Skeletal muscle tissue (tissue), 3 donors: ENCODE measurements at regions not wholly inside any gene's neighbourhood (a gene's known extent, or its start where the extent isn't known, plus 50 kb on each side); places are given as distances from the start of the nearest gene placed in this dataset.

Experiments
- H3K27ac ChIP-seq: one replicate; pipeline ENCODE4 v1.7.0; 2013; ENCODE audit warnings: mild to moderate bottlenecking, low read depth, low read length, inconsistent platforms
- H3K27me3 ChIP-seq, 3 donors: one replicate each; pipeline ENCODE4 v1.7.0; 2013; ENCODE audit warnings: low read length in 3 of 3; ENCODE audit not compliant: control insufficient read depth in 3 of 3, insufficient read depth in 3 of 3
- H3K36me3 ChIP-seq, 3 donors: one replicate each; pipeline ENCODE4 v1.7.0; 2013; ENCODE audit warnings: low read length in 3 of 3; ENCODE audit not compliant: control insufficient read depth in 3 of 3, insufficient read depth in 3 of 3
- H3K4me1 ChIP-seq, 3 donors: one replicate each; pipeline ENCODE4 v1.7.0; 2013; ENCODE audit warnings: low read length in 3 of 3, mild to moderate bottlenecking in 3 of 3; ENCODE audit not compliant: control insufficient read depth in 3 of 3, insufficient read depth in 3 of 3
- H3K4me3 ChIP-seq, 3 donors: one replicate each; pipeline ENCODE4 v1.7.0; 2013; ENCODE audit warnings: low read length in 3 of 3
- H3K9ac ChIP-seq, 3 donors: one replicate each; pipeline ENCODE4 v1.7.0; 2013; ENCODE audit warnings: low read length in 3 of 3, mild to moderate bottlenecking in 3 of 3, moderate library complexity in 2 of 3, low read depth in 1 of 3
- H3K9me3 ChIP-seq, 3 donors: one replicate each; pipeline ENCODE4 v1.7.0; 2013; ENCODE audit warnings: low read length in 3 of 3; ENCODE audit not compliant: control insufficient read depth in 3 of 3
- donor health status: Osteomylitis.

DNA sequence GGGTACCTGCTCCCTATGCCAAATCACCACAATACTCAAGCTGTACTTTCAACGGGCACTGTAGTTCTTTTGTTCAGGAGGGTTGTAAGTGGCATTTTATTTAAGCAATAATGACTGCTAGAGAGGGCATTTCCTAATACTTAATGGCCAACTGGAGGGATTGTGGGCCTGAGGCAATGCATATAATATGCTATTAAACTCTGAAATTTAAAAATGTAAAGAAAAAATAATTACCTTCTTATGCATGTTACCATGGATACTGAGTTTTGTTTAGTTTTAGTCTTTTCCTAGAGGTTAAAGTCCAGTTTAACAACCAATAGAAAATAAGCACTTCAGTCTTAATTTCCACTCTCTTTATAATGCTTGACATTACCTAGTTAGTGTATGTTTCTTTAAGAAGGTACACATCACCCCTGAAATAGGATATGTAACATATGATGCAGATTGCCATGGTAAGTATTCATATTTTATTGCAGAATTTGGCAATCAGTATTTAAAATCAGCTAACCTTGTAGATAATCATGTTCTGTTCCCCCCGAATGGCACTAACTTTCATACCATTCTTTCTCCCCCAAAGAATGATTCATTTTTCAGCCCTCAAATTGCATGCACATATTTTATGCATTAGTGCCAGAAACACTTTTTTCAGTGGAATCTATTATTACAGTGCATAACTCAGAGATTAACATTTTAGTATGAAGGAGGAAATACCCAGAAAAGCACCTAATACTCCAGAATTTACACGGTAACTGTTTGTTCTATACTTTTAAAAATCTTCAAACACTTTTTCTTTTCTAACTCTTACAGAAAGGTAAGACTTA, 90.3 kb upstream of the ZNF438 start:
- no peaks in the 10 kb centered on the region for H3K4me1 ChIP-seq
- H3K36me3 ChIP-seq: no peaks in the 10 kb centered on the region
- H3K4me3 ChIP-seq: no peak overlapping the region
- H3K9ac ChIP-seq: no peak overlapping the region
- H3K27me3 ChIP-seq: no peaks in the 10 kb centered on the region
- no peak overlapping the region for H3K27ac ChIP-seq
- no peaks in the 10 kb centered on the region for H3K9me3 ChIP-seq

DNA sequence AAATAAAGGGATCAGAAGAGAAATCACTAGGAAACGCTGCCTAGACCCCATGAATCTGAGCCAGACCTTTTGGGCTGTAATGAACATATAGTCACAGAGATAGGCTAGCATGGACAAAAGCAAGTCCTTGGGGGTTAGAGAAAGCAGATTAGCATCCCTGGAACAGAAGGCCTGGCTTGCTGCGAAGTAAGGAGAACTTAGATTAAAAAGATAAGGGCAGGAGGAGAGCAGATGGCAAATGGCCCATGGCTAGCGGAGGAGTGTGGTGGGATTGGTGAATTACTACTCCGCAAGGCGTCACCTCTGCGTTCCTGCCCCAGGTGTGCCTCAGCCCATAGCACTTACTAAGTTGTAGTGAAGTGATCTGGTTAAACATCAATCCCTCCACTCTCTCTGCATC, 92.3 kb upstream of the ZNF438 start:
- Histone ChIP-seq H3K27me3 (no peaks in the 10 kb centered on the region), H3K4me1 (peaks cover 0 to 5% (median 3%) of the 10 kb centered on the region in 3 donors), H3K27ac (no peak overlapping the region), H3K4me3 (no peak overlapping the region), H3K9me3 (no peaks in the 10 kb centered on the region), H3K9ac (no peak overlapping the region), H3K36me3 (no peaks in the 10 kb centered on the region)

DNA sequence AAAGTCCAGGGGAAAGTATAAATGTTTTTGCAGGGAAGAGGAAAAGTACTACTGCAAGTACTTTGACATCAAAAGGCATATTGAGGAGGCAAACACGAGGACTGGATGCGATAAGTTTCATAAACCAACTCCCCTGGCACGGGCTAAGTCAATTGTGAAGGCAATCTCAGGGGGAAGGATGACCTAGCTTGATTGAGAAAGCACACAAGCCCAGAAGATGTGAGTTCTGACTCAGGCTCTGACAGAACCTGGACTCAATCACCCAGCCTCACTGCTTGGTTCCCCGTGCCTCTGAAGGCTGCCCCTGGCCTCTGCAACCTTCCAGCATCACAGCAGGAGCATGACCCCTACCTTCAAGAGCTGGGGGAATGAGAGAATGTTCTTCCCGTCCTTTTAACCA, 93.2 kb upstream of the ZNF438 start:
- no peaks in the 10 kb centered on the region for H3K27me3 ChIP-seq
- H3K9ac ChIP-seq: no peak overlapping the region
- no peak overlapping the region for H3K27ac ChIP-seq
- H3K4me1 ChIP-seq: peaks cover 3 to 5% (median 3%) of the 10 kb centered on the region in 3 donors
- H3K36me3 ChIP-seq: no peaks in the 10 kb centered on the region
- no peaks in the 10 kb centered on the region for H3K9me3 ChIP-seq
- no peak overlapping the region for H3K4me3 ChIP-seq

DNA sequence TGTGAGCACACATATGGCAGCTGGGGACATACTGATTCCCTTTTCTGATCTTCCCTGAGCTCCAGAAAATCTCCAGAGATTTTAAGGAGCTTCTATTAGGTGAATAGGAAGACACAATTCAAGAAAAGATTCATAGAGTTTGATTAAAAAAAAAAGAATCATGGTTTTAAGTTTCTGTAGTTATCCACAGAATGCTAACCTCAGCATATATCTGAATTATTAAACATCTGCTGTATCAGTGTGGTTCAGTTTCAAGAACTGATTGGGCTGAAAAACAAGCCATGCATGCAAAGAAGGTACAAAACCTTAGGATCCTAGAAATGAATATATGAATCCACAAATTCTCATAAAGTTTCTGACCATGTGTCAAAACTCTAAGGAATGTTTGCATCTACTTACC, 94.1 kb upstream of the ZNF438 start:
- H3K9ac ChIP-seq: no peak overlapping the region
- no peak overlapping the region for H3K27ac ChIP-seq
- H3K4me3 ChIP-seq: no peak overlapping the region
- H3K4me1 ChIP-seq: peaks cover 3 to 5% (median 3%) of the 10 kb centered on the region in 3 donors
- no peaks in the 10 kb centered on the region for H3K36me3 ChIP-seq
- H3K9me3 ChIP-seq: no peaks in the 10 kb centered on the region
- no peaks in the 10 kb centered on the region for H3K27me3 ChIP-seq

DNA sequence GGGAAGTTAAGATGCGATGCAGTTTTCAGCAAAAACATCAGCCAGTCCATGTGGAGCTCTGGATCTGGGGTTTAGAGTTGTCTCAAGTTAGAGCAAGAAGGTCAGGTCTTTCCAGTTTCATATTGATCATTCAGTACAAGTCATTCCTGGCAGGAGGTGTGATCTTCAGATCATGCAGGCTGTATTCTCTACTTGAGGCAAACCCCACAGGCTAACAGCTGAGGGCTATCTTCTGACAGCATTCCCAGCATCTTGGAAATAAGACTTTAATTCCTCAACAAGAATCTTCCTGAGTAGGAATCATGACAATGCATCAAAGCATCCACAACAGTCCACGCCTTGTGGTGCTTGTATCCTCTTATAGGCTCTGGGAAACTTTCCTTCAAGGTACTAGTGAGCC, 94.9 kb upstream of the ZNF438 start:
- Histone ChIP-seq H3K4me3 (no peak overlapping the region), H3K27me3 (no peaks in the 10 kb centered on the region), H3K4me1 (peaks cover 3 to 5% (median 3%) of the 10 kb centered on the region in 3 donors), H3K27ac (no peak overlapping the region), H3K9me3 (no peaks in the 10 kb centered on the region), H3K9ac (no peak overlapping the region), H3K36me3 (no peaks in the 10 kb centered on the region)

DNA sequence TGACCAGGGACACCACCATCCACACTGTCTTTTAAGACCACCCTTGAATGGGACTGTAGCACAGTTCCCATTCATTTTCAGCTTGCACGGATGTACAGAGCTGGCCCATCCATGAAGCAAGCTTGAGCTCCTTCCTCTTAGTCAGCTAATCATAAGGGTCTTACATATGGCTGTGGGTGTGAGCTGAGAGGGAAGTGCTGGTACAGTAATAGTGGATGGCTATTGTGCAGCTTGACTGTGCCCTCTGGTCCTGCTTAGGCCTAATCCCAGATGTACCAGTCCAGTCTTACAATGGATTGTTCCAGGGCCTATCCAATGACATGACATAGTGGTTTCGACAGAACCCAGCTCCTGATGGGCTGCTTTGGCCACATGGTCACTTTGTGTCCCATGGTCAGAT, 96.9 kb upstream of the ZNF438 start:
- Histone ChIP-seq H3K27me3 (no peaks in the 10 kb centered on the region), H3K36me3 (no peaks in the 10 kb centered on the region), H3K4me3 (no peak overlapping the region), H3K4me1 (peaks cover 5 to 11% (median 10%) of the 10 kb centered on the region in 3 donors), H3K9ac (no peak overlapping the region), H3K9me3 (no peaks in the 10 kb centered on the region), H3K27ac (no peak overlapping the region)

DNA sequence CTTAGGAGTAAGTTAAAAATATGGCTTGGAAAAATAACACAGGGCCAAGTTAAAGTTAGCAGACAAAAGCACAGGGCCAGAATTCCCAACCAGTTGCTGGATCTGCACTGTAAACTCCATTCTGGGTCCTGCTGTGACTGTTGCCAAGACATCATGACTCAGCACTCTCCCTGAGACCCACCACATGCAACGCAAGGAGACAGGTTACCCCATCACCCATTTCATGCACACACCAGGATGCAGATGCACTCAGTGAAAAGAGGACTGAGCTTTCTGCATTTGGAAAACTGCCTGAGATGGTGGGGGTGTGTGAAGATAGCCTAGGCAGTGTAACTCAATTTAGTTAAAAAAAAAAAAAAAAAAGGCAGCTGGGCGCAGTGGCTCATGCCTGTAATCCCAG, 97.6 kb upstream of the ZNF438 start:
- no peaks in the 10 kb centered on the region for H3K27me3 ChIP-seq
- H3K36me3 ChIP-seq: no peaks in the 10 kb centered on the region
- H3K27ac ChIP-seq: no peak overlapping the region
- H3K4me1 ChIP-seq: peaks cover 6 to 13% (median 11%) of the 10 kb centered on the region in 3 donors
- no peak overlapping the region for H3K4me3 ChIP-seq
- no peak overlapping the region for H3K9ac ChIP-seq
- H3K9me3 ChIP-seq: no peaks in the 10 kb centered on the region

DNA sequence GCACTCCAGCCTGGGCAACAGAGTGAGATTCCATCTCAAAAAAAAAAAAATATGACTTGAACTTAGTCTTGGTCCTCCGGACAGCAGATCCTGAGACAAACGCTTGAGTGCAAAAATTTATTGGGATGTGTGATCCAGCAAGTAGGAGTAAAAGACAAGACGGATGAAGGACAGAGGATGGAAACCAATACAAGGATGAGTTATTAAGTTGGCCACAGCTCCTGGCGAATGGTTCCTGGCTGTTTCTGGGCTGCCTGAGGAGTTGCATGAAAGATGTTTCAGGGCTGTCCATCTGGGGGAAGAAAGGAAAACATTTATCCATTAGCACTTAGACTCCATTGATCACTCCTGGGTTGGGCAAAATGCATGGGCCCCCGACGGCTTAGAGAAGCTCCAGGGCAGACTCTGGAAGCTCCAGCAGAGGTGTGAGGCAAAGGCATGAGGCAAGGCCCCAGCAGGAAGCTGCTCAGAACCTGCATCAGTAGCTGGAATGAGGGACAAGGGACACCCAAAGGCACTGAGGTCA, 98.3 kb upstream of the ZNF438 start:
- Histone ChIP-seq H3K9ac (no peak overlapping the region), H3K36me3 (no peaks in the 10 kb centered on the region), H3K27ac (no peak overlapping the region), H3K9me3 (no peaks in the 10 kb centered on the region), H3K27me3 (no peaks in the 10 kb centered on the region), H3K4me1 (peaks cover 11 to 19% (median 15%) of the 10 kb centered on the region in 3 donors), H3K4me3 (no peak overlapping the region)

DNA sequence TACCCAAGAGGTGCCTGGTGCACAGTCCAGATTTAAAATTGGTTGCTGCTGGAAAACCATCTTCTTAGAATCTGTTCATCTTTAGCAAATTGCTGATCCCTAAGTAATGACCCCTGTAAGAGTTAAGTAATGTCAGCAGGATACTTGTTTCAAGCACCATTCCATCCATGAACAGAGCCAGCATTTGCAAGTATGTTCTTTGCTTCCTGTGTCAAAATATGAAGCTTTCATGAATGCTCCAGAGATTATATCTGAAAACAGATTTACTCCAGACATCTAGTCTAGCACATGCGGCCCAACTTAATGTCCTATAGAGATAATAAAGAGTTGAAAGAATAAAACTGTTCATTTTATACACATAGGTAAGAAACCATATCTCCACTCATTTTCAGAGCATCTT, 98.7 kb upstream of the ZNF438 start:
- peaks cover 11 to 19% (median 15%) of the 10 kb centered on the region in 3 donors for H3K4me1 ChIP-seq
- H3K4me3 ChIP-seq: no peak overlapping the region
- H3K9me3 ChIP-seq: no peaks in the 10 kb centered on the region
- H3K36me3 ChIP-seq: no peaks in the 10 kb centered on the region
- no peaks in the 10 kb centered on the region for H3K27me3 ChIP-seq
- no peak overlapping the region for H3K9ac ChIP-seq
- H3K27ac ChIP-seq: no peak overlapping the region

DNA sequence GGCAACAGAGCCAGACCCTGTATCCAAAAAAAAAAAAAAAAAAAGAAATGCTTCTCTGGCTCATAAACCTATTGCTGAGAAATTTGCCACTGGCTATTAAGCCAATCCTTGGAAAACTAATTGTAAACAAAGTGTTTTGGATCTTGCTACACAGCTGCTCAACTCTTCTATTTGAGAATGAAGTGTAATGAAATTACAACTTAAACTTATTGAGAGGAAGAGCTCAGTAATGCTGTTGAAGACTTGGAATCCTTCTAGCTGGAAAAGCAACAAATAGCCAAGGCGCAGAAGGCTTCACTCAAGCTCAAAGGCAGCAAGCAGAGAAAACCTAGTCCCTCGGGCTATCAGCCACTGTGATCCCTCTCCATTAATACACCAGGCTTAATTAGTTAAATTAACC, 99.6 kb upstream of the ZNF438 start:
- H3K27me3 ChIP-seq: no peaks in the 10 kb centered on the region
- no peak overlapping the region for H3K27ac ChIP-seq
- H3K36me3 ChIP-seq: no peaks in the 10 kb centered on the region
- no peak overlapping the region for H3K4me3 ChIP-seq
- H3K9me3 ChIP-seq: no peaks in the 10 kb centered on the region
- peaks cover 11 to 19% (median 15%) of the 10 kb centered on the region in 3 donors for H3K4me1 ChIP-seq
- no peak overlapping the region for H3K9ac ChIP-seq
